Heart right ventricle (tissue), 16 donors: ENCODE measurements at regions not wholly inside any gene's neighbourhood (a gene's known extent, or its start where the extent isn't known, plus 50 kb on each side); places are given as distances from the start of the nearest gene placed in this dataset.

ENCODE experiments used
- ATAC-seq, 8 donors: fragments of 200-7000 bp; cut with Tn5 transposase; one replicate each; pipeline ENCODE4 v1.9.1; 2020; ENCODE audit warnings: mild to moderate bottlenecking in 8 of 8, moderate library complexity in 8 of 8, moderate number of reproducible peaks in 1 of 8
- DNase-seq, 2 donors: peaks; one replicate each; pipeline ENCODE4 v3.0.0-alpha.2; 2020
- H3K27ac ChIP-seq, 10 donors: fragments of 200-600 bp; sonication (generic) in 2 of 10; one replicate each; pipeline versions ENCODE4 v1.5.0 to v1.8.0; 2020 to 2022; ENCODE audit warnings: mild to moderate bottlenecking in 3 of 10
- H3K27me3 ChIP-seq, 7 donors: fragments of 200-600 bp; one replicate each; pipeline ENCODE4 v1.8.0; 2021 to 2022; ENCODE audit warnings: mild to moderate bottlenecking in 2 of 7
- H3K36me3 ChIP-seq, 9 donors: fragments of 200-600 bp; sonication (generic) in 1 of 9; one replicate each; pipeline versions ENCODE4 v1.5.0 to v1.8.0; 2020 to 2022; ENCODE audit warnings: mild to moderate bottlenecking in 2 of 9
- H3K4me1 ChIP-seq, 9 donors: fragments of 200-600 bp; sonication (generic) in 1 of 9; one replicate each; pipeline versions ENCODE4 v1.5.0 to v1.8.0; 2020 to 2022; ENCODE audit warnings: mild to moderate bottlenecking in 4 of 9
- H3K4me3 ChIP-seq, 10 donors: fragments of 200-600 bp; sonication (generic) in 2 of 10; one replicate each; pipeline versions ENCODE4 v1.5.0 to v1.8.0; 2020 to 2022; ENCODE audit warnings: mild to moderate bottlenecking in 7 of 10, moderate library complexity in 2 of 10
- H3K9me3 ChIP-seq, 11 donors: fragments of 200-600 bp in 10 of 11; sonication (generic) in 2 of 11; one replicate each; pipeline versions ENCODE4 v1.5.0 to v1.8.0; 2013 to 2022; ENCODE audit warnings: mild to moderate bottlenecking in 2 of 11, control low read depth in 1 of 11, moderate library complexity in 1 of 11
- CTCF ChIP-seq, 9 donors: fragments of 200-600 bp; sonication (generic) in 2 of 9; IDR thresholded peaks; one replicate each; pipeline versions ENCODE4 v1.5.0 to v1.8.0; 2021 to 2022; ENCODE audit warnings: antibody characterized with exemption in 9 of 9, mild to moderate bottlenecking in 5 of 9, moderate library complexity in 1 of 9
- WGBS, 2 donors: extraction: QIAGEN DNeasy Blood & Tissue Kit; methylation state at CpG; one replicate each; pipeline ENCODE4 v1.1.7; 2013; ENCODE audit warnings: inconsistent platforms in 1 of 2; 5-methylcytosine and 5-hydroxymethylcytosine counted together
- intact Hi-C, 10 donors: fragments of 100-400 bp; cut with DNase I; formaldehyde crosslinking; loops; one replicate each; pipeline versions ENCODE4 v1.11.1 to v1.14.2; 2022
- donor health status: Arrhythmogenic right ventricular cardiomyopathy.
- donor health status: ischemic (EF 13 %, LVEDD 7.1; RV severe dilation, severe dysfunction).
- donor health status: healthy with polysubstance abuse.
- donor health status: DM: no; HTN: yes; CAD: no.
- donor health status: DM: no; HTN: no; CAD: no.
- donor health status: ischemic (EF 25% LVEDD 6.9; RV normal size, moderate dysfunction).
- donor health status: ischemic (EF 25% LVEDD 5.7; RV mildly dilated, moderate dysfunction).
- donor health status: healthy.
- donor health status: DM: yes; HTN: yes; CAD: no.
- donor health status: Ischemic cardiomyopathy.
- donor health status: ischemic (EF 35%, LVEDD 5.7; RV mildly dilated, moderate dysfunction).
- donor health status: nonischemic (EF 11% LVEDD 7.7; RV severe dilation, severe dysfunction).
- donor health status: DM: yes; HTN: yes; CAD: no.
- donor health status: PGD.
- donor health status: ischemic (EF 29% LVEDD 5.4; RV normal size, mild dysfunction).
- donor health status: nonischemic (EF 23%, LVEDD 6.1; RV moderate dilation, normal function).

- TF ChIP-seq CTCF (IDR thresholded peaks at IDR 0.05) = no peak
- no peak overlapping the region for H3K27ac ChIP-seq
- no peak for ATAC-seq
- 97 to 98% methylated on average over 4 of the region's 4 CpGs for WGBS, 2 donors
- H3K27me3 ChIP-seq = no peaks in the 10 kb centered on the region
- H3K4me1 ChIP-seq = peaks cover 2 to 33% (median 10%) of the 10 kb centered on the region in 9 donors
- DNase-seq = no peak
- H3K4me3 ChIP-seq = no peak overlapping the region
- intact Hi-C loops = no loop called here
- no peaks in the 10 kb centered on the region for H3K9me3 ChIP-seq
- no peaks in the 10 kb centered on the region for H3K36me3 ChIP-seq
Measured at GRCh38 chr1:55355549-55355948, 140.4 kb upstream of the USP24 start.

- Histone ChIP-seq H3K27ac (peak overlapping the region in 3 of 10 donors; percentile 48 to 62 (median 60)), H3K4me3 (no peak overlapping the region), H3K9me3 (no peaks in the 10 kb centered on the region), H3K27me3 (no peaks in the 10 kb centered on the region), H3K4me1 (peaks cover 2 to 33% (median 10%) of the 10 kb centered on the region in 9 donors), H3K36me3 (no peaks in the 10 kb centered on the region)
- peak in 1 of 2 donors; percentile 35 for DNase-seq
- intact Hi-C loops = no loop called here
- TF ChIP-seq CTCF (IDR thresholded peaks at IDR 0.05) = no peak
- peak in 6 of 8 donors; percentile 23 to 68 (median 38) for ATAC-seq
- 68 to 72% methylated on average over 10 of the region's 10 CpGs for WGBS, 2 donors
Measured at GRCh38 chr1:55353707-55354620, 138.8 kb upstream of the USP24 start.

- ATAC-seq = peak in 6 of 8 donors; percentile 1 to 75 (median 50)
- H3K4me3 ChIP-seq = no peak overlapping the region
- intact Hi-C loops = no loop called here
- H3K27me3 ChIP-seq = no peaks in the 10 kb centered on the region
- WGBS, 2 donors = 42 to 44% methylated on average over 1 of the region's 1 CpG
- no peaks in the 10 kb centered on the region for H3K9me3 ChIP-seq
- H3K36me3 ChIP-seq = no peaks in the 10 kb centered on the region
- no peak for DNase-seq
- peak overlapping the region in 6 of 10 donors; percentile 9 to 62 (median 42) for H3K27ac ChIP-seq
- no peak for TF ChIP-seq CTCF (IDR thresholded peaks at IDR 0.05)
- H3K4me1 ChIP-seq = peaks cover 2 to 39% (median 10%) of the 10 kb centered on the region in 9 donors
Measured at GRCh38 chr1:55352811-55353180, 137.6 kb upstream of the USP24 start.

GRCh38 chr1:55352080-55352810, 137.1 kb upstream of the USP24 start:
- Histone ChIP-seq H3K36me3 (no peaks in the 10 kb centered on the region), H3K27ac (peak overlapping the region in 6 of 10 donors; percentile 9 to 62 (median 42)), H3K9me3 (no peaks in the 10 kb centered on the region), H3K27me3 (no peaks in the 10 kb centered on the region), H3K4me1 (peaks cover 2 to 39% (median 10%) of the 10 kb centered on the region in 9 donors), H3K4me3 (no peak overlapping the region)
- 70 to 72% methylated on average over 7 of the region's 7 CpGs for WGBS, 2 donors
- DNase-seq (peak in 1 of 2 donors; percentile 45), ATAC-seq (peak; percentile 42 to 82 (median 64))
- no peak for TF ChIP-seq CTCF (IDR thresholded peaks at IDR 0.05)
- intact Hi-C loops = no loop called here
